Globus pallidus (tissue), 1 donor: ENCODE measurements at regions not wholly inside any gene's neighbourhood (a gene's known extent, or its start where the extent isn't known, plus 50 kb on each side); places are given as distances from the start of the nearest gene placed in this dataset.

ENCODE experiments used
- DNase-seq: peaks from one replicate; pipeline ENCODE4 v3.0.0-alpha.2; 2015; ENCODE audit warnings: low spot score

DNA sequence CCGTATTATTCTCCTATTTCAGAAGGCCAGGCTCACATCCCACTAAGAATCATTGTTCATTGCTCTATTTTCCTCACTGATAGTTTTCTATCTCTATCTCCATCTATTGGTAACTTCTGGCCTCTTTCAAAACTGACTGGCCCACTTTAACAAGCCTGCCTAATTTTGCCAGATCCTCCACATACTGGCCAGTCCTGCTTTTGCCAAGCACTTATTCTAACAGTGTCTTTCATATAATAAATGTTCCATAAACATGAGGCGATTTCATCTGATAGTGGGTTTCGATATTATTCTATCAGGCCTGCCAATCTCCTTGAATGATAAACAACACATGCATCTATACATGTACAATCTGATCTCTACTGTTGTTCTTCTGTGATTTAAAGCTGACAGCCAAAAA lies 125.9 kb upstream of the KCNH7 start:
- DNase-seq = no peak

DNA sequence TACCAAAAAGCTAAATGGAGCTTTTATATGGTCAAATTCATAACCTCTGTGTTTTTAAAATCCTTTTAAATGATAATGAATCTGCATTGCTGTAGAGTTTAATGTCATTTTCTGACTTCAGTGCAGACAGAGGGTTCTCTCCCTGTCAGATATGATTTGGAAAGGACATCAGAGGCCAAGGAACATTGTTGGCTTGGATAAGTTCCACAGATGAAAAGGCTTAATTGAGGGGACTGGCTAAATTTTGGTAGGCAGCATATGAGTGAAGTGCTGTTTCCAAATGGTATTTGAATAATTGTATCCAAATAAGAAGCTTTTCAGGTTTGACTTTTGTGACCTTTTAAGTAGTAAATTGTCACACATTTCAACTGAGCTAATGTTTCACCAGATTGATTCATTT lies 124.6 kb upstream of the KCNH7 start:
- DNase-seq = no peak

DNA sequence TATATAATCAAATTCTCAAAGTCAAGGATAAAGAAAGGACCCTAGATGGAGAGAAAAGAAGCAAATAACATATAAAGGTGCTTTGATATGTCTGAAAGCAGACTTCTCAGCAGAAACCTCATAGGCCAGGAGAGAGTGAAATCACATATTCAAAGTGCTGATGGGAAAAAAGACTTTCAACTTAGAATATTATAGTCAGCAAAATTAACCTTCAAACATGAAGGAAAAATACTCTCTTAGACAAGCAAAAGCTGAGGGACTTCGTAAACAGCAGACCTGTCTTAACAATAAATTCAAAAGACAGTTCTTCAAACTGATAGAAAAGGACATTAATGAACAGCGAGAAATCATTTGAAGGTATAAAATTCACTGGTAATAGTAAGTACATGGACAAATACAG lies 107.2 kb upstream of the KCNH7 start:
- no peak for DNase-seq

DNA sequence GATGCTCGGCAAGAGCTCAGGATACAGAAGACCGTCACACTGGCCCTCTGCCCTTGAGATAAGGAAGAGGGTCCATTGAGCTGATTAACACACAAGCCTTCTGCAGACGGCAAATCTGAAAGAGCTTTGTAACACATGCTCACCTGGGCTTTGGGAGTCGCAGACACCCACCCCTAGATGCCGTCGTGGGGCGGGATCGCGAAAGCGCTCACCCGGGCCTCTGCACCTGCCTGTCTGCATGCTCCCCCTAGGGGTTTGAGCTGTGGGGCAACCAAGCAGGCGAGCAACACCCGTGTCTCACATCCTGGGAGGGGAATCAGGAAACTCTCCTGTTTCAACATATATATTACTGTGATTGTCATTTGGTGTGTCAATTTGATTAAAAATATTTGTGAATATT lies 99.8 kb upstream of the KCNH7 start:
- no peak for DNase-seq

DNA sequence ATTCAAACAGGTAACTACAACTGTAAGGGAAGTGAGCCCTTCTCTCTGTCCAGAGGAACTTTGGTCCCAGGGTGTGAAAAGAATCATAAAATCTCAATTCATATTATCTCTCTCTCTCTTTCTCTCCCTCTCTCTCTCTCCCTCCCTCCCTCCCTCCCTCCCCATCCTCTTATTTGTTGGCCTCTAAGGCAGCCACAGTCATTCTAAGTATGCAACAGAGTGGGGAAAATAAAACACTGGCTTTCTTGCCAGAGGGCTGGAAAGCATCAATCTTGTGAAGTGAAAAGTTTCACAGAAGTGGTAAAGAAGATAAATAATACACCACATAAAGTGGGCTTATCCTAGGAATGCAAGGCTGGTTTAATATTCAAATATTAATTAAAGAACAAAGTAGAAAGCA lies 95.6 kb upstream of the KCNH7 start:
- DNase-seq = no peak

DNA sequence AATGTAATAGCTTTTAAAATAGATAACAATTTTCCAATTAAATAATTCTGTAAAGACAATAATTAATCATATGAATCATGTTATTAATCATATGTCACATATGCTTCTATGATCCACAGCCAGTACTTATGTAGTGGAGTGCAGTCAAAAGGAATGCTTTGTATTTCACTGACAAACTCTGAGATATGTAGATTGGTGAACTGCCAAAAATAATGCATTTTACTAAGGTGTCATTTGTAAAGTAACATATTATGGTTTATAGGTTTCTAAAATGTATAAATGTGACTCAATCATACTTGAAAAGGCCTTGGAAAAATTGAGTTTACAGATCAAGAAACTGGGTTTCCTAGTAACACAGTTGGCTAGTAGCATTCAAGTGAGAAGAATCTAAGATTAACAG lies 93.8 kb upstream of the KCNH7 start:
- no peak for DNase-seq

DNA sequence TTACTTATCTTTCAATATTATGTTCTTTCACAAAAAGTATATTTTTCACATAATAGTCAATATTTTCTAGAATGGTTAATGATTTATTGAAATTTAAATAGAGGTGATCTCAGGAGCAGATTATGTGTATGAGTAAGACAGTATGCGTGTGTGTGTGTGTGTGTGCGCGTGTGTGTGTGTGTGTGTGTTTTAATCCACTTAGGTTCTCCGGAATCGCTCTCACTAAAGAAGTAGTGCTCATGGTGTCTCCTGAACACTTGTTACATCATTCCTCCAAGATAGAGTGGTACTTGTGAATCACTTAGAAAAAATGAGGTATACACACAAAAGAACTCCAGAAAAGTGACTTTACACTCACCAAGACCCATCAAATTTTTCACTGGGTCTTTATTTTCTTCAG lies 91.0 kb upstream of the KCNH7 start:
- DNase-seq = no peak

DNA sequence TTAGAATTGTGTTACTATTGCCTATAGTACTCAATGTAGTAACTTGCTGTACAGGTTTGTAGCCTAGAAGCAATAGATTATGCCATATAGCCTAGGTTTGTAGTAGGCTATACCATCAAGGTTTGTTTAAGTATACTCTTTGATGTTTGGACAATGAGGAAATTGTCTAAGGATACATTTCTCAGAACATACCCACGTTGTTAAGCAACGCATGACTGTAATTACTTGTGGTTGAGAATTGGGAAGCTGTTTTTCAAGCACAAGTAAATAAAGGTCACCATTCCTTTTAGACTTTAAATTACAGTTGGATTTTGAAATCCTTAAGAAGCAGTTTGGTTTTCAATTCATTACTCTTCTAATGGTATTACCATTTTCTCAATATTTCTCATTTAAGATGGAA lies 89.8 kb upstream of the KCNH7 start:
- DNase-seq = no peak

DNA sequence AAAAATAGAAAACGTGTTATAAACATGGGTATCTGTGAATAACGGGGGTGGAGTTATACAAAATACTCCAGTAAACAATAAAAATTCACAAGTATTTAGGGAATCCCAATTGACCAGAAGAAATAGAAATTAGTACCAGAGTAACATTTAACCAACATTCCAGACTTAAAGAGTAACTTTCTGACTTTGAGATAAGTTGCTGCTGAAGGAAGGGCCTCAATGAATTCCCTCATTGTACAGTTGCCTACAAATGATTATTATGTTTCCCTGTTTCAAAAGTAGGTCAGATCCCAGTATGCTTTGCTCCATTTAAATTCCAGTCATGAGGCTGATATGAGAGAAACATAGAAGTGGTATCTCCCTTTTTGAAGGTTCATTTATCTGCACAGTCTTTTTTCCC lies 88.3 kb upstream of the KCNH7 start:
- no peak for DNase-seq

DNA sequence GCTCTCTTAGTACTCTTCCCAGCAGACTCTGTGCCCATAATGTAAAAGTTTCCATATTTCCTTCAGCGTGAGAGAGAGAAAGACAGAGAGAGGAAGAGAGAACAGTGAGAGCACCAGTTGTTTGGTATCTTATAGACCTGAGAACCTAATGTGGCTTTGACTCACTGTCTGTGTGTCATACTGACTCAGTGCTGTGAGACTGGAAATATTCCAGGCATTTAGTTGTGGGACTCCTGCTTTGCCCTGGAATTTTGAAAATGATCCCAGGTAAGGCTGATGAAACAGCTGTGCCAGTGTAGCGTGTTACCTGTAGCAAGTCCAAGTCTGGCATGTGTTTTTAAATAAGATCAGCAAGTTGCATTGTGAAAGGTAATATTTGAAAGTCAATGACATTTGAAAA lies 87.9 kb upstream of the KCNH7 start:
- no peak for DNase-seq

DNA sequence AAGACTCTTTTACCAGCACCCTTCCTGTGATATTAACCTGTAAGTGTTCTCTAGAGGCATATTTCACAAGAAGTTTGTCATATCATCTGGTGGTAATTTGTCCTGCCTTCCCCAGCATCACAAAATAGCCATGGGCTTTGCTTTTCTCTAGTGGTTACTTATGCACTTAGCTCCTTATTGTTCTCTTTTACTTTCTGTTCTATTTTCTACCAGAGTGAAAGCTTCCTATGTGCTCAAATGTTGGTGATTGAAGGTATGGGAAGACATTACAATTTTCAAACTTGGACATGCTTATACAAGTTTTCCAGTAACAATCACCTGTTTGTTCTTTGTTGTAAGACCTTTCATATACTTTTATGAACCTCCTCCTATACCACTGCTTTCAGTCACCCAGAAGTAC lies 87.0 kb upstream of the KCNH7 start:
- no peak for DNase-seq

DNA sequence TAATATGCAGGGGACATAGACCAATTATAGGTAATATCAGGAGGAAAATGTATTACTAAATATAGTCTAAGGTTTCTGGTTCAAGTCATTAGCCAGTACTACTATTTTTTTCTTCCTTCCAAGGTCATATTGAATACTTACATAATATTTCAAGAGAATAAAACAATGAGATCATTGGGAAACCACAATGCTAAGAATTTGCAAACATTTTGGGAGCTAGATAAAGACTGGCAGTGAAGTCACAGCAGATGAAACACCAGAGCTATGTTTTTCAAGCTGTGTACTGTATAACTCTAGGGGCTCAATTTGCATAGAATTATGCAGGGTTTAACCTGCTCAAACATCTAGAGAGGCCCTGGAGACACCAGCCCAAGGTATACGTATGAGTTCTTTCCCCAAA lies 80.5 kb upstream of the KCNH7 start:
- DNase-seq = no peak

DNA sequence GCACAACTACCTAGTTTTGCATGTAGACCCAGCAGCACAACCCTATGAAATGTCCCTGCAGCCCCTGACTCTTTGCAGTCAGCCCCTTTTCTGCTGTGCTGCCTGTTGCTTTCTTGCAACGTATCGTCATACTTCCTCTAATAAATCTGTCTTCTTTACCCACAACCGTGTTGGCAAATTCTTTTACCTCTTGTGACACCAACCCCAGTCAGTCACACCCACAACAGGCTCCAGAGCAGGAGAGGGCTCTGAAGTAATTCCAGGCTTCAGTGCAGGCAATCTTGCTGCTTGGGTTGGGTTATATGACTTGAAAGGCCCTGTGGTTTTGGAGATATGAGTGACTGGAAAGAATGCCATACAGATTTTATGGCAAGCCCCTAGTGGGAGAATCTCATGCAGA lies 79.1 kb upstream of the KCNH7 start:
- DNase-seq = no peak

DNA sequence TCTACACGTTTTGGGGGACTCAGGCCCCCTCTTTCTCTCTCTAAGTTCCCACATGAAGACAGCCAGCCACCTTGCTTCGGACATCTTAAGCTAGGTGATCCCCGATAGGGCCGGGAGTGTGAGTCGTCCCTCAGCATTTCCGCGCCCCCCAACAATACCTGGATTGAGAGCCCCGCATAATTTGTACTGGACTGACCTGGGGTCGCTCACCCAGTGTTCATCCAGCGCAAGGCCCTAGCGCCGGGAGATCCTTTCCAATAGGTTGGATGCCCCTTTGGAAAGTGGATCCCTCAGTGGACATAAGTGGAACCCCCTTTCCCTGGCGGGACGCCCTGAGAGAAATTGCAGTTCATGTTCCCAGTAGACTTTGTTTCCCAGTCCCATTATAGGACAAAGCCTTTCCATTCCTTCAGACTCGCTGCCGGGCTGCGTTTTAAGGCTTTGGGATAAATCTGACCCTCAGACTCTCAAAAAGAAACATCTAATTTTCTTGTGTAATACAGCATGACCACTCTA lies 77.8 kb upstream of the KCNH7 start:
- no peak for DNase-seq

DNA sequence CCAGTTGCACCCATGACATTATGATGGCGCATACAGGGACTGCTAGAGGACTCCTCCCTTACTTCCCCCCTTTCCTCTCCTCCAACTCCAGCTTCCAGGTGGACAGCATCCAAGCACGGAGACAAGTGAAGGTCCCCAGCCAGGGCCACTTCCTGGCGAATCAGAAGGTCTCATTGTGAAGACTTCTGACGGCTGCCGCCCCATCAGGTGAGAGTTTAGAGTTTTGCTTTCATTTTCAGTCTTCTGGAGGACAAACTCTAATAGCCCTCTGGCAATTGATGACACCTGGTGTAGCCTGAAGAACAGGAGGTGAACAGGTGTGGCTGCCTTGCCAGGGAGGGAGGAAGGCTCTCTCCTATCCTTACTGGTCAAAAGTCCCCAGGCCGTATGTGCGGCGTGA lies 77.3 kb upstream of the KCNH7 start:
- no peak for DNase-seq

DNA sequence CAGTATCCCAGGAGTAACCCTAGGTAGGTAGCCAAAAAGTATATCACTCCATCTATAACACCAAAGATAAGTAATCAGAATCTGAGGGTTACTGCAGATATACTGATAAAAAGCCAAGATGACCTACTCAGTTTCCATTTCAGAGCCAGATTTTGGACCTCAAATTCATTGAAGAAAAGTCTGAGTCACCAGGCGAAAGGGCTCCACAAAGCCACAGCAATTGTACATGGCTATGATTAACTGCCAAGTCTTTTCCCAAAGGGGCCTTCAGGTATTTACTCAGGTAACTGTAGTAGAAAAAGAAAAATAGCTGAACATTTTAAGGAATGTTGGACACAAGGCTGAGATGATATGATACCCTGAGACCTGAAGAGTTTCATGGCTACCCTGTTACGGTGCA lies 75.6 kb upstream of the KCNH7 start:
- DNase-seq = no peak

DNA sequence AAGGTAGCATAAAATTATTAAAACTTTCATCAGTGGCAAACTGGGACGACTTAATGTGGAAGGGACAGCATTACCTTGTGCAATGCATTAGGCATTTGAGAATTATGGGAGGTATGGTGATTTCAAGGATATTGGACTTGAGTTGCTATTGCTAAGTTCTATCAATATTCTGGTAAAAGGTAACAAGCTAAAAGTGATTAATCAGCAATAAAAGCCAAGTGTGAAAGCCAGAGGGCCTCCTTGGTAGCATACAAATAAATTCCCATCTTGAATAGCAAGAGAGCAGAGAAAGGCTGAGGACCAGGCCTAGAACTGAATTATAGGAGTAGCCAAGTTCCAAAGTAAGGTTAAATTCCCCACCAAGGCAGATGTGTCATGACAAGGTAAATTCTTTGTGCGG lies 74.2 kb upstream of the KCNH7 start:
- DNase-seq = no peak

DNA sequence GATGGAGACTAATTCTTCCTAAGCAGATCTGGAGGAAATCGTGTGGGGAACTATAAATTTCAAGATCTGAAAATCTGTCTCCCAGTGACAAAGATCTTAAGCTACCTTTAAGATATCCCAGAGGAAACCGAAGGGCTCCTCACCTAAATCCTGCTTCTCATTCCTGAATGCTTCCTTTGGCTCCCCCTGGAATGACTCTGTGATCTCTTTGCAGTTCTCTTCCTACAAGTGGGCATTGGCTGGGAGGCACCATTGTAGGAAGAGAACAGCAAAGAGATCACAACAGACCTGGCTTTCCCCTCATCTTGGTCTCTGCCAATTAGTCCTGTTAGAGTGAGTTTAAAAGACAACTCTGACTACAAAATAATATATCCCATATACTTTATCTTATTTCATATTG lies 70.0 kb upstream of the KCNH7 start:
- no peak for DNase-seq

DNA sequence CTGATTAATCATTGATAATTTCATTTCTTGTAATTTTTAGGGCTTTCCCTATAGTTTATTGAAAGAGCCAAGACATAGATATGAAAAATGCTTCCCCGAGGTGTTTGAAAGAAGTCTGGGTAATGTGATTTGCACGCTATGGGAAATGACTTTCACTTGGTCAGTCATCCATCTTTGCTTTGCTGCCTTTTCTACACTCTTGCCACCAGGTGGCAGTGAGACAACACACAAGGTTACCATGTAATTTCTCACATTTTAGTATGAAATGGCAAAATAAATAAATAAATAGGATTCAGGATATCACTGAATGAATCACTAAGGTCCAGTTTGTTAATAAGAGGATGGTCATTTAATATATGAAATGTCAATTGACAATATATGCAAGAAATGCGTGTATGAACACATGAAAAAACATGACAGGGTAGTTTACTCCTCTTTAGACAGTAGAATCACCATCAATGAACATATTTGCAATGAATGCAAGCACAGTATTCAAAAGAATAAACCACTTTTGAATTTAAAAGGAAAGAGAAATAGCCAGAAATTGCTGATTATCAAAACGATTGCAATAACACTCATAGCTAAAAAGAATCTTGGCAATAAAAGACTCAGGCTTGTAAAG lies 52.2 kb upstream of the KCNH7 start:
- peak; percentile 3 for DNase-seq

DNA sequence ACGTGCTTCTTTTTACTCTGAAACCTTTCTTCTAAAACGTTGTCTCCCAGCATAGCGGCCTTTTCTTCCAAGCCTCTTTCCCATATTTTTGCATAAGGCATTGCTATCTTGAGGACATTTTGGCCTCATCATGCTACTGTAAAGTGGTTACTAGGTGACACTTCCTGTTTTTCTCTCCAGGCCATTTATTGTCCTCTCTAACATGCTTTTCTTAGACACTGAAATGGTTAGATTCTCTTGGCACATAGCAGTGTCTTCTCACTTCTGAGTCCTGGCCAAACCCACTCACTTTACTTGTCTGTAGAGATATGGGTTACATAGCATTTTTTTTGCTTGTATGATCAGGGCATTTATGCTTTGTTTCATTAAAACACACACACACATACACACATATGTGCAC lies 50.1 kb upstream of the KCNH7 start:
- DNase-seq = no peak
